CD4-positive, alpha-beta T cell (primary cell): ENCODE measurements at regions not wholly inside any gene's neighbourhood (a gene's known extent, or its start where the extent isn't known, plus 50 kb on each side); places are given as distances from the start of the nearest gene placed in this dataset.

Experiments used
- ATAC-seq: fragments of 200-7000 bp; cut with Tn5 transposase; one replicate; pipeline ENCODE4 v1.10.0; 2022; ENCODE audit warnings: mild to moderate bottlenecking; ENCODE audit not compliant: poor library complexity
- CTCF ChIA-PET: fragments of 350-600 bp; sonication (Branson Sonifier 250); formaldehyde crosslinking; loops from one replicate; lab custom pipeline; 2021; ENCODE audit warnings: antibody characterized with exemption, inconsistent platforms; lab: Charles Lee
- POLR2A ChIA-PET: fragments of 350-600 bp; sonication (Branson Sonifier 250); formaldehyde crosslinking; loops from one replicate; lab custom pipeline; 2021; ENCODE audit warnings: antibody characterized with exemption, inconsistent platforms; lab: Charles Lee
- DNase-seq, 14 experiments: peaks; one replicate each; pipeline ENCODE4 v3.0.0-alpha.2; 2013 to 2020; ENCODE audit warnings: mixed read lengths in 2 of 14
- H3K27ac ChIP-seq, 2 donors: one replicate each; pipeline versions ENCODE4 v1.5.1 to v1.7.0; 2013; ENCODE audit warnings: low read length in 2 of 2, low read depth in 1 of 2, mild to moderate bottlenecking in 1 of 2
- H3K27me3 ChIP-seq, 2 experiments: 1 replicate in 1 of 2; 2 replicates in 1 of 2; pipeline versions ENCODE4 v1.6.1 to v1.7.0; 2013; ENCODE audit warnings: low read length in 2 of 2, control low read depth in 1 of 2, mild to moderate bottlenecking in 1 of 2, moderate library complexity in 1 of 2; ENCODE audit not compliant: insufficient read depth in 2 of 2, control insufficient read depth in 1 of 2
- H3K36me3 ChIP-seq: one replicate; pipeline ENCODE4 v1.6.1; 2013; ENCODE audit warnings: low read length, control low read depth; ENCODE audit not compliant: insufficient read depth
- H3K4me1 ChIP-seq: one replicate; pipeline ENCODE4 v1.6.1; 2013; ENCODE audit warnings: low read length, control low read depth; ENCODE audit not compliant: insufficient read depth
- H3K4me3 ChIP-seq: one replicate; pipeline ENCODE4 v1.5.1; 2013; ENCODE audit warnings: mild to moderate bottlenecking, low read length, moderate library complexity
- H3K9me3 ChIP-seq, 2 experiments: 1 replicate in 1 of 2; 2 replicates in 1 of 2; pipeline versions ENCODE4 v1.6.1 to v1.7.0; 2013; ENCODE audit warnings: low read length in 2 of 2, mild to moderate bottlenecking in 2 of 2, control low read depth in 1 of 2, moderate library complexity in 1 of 2; ENCODE audit not compliant: control insufficient read depth in 1 of 2, insufficient read depth in 1 of 2
- H3K27ac Mint-ChIP-seq: one replicate; pipeline ENCODE4 v1.8.0; 2020; ENCODE audit warnings: mixed read lengths
- H3K27me3 Mint-ChIP-seq: one replicate; pipeline ENCODE4 v1.8.0; 2021; ENCODE audit warnings: mixed read lengths
- H3K36me3 Mint-ChIP-seq: one replicate; pipeline ENCODE4 v1.8.0; 2021; ENCODE audit warnings: low read depth, mixed read lengths
- H3K4me1 Mint-ChIP-seq: one replicate; pipeline ENCODE4 v1.8.0; 2021; ENCODE audit warnings: low read depth, mixed read lengths
- H3K4me3 Mint-ChIP-seq: one replicate; pipeline ENCODE4 v1.8.0; 2020; ENCODE audit warnings: mild to moderate bottlenecking, mixed read lengths
- H3K9me3 Mint-ChIP-seq: one replicate; pipeline ENCODE4 v1.8.0; 2020; ENCODE audit warnings: mixed read lengths
- intact Hi-C, 2 experiments: fragments of 100-400 bp; cut with DNase I in 1 of 2; cut with micrococcal nuclease in 1 of 2; formaldehyde crosslinking; loops; one replicate each; pipeline versions ENCODE4 v1.15.1 to v1.9.0; 2023 to 2025; cut with DNase I, micrococcal nuclease
- TF ChIP-seq, protein P1 (sequence below): fragments of 200-600 bp; IDR thresholded peaks from one replicate; pipeline ENCODE4 v1.8.0; 2022; ENCODE audit warnings: antibody characterized with exemption, mild to moderate bottlenecking

- Mint-ChIP-seq H3K4me1 (no peaks in the 10 kb centered on the region), H3K4me3 (no peak overlapping the region), H3K27ac (no peak overlapping the region), H3K36me3 (no peaks in the 10 kb centered on the region), H3K9me3 (peaks cover 6% of the 10 kb centered on the region), H3K27me3 (no peaks in the 10 kb centered on the region)
- POLR2A ChIA-PET = no interaction called here
- Histone ChIP-seq H3K27me3 (no peaks in the 10 kb centered on the region), H3K27ac (no peak overlapping the region), H3K9me3 (no peaks in the 10 kb centered on the region), H3K4me3 (no peak overlapping the region), H3K36me3 (no peaks in the 10 kb centered on the region), H3K4me1 (no peaks in the 10 kb centered on the region)
- TF ChIP-seq, protein P1, sequence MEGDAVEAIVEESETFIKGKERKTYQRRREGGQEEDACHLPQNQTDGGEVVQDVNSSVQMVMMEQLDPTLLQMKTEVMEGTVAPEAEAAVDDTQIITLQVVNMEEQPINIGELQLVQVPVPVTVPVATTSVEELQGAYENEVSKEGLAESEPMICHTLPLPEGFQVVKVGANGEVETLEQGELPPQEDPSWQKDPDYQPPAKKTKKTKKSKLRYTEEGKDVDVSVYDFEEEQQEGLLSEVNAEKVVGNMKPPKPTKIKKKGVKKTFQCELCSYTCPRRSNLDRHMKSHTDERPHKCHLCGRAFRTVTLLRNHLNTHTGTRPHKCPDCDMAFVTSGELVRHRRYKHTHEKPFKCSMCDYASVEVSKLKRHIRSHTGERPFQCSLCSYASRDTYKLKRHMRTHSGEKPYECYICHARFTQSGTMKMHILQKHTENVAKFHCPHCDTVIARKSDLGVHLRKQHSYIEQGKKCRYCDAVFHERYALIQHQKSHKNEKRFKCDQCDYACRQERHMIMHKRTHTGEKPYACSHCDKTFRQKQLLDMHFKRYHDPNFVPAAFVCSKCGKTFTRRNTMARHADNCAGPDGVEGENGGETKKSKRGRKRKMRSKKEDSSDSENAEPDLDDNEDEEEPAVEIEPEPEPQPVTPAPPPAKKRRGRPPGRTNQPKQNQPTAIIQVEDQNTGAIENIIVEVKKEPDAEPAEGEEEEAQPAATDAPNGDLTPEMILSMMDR = no peak
- CTCF ChIA-PET = no interaction called here
- intact Hi-C loops = no loop called here
- DNase-seq (no peak), ATAC-seq (no peak)
Observed at GRCh38 chr5:128667751-128668150, 129.7 kb upstream of the FBN2 start.

GRCh38 chr5:128668921-128669320, 130.9 kb upstream of the FBN2 start:
- H3K9me3 Mint-ChIP-seq = peaks cover 6% of the 10 kb centered on the region
- no peak for DNase-seq
- no peak overlapping the region for H3K4me3 Mint-ChIP-seq
- H3K27me3 Mint-ChIP-seq = no peaks in the 10 kb centered on the region
- H3K4me3 ChIP-seq = no peak overlapping the region
- H3K27me3 ChIP-seq = no peaks in the 10 kb centered on the region
- no peaks in the 10 kb centered on the region for H3K36me3 Mint-ChIP-seq
- no peak for ATAC-seq
- H3K36me3 ChIP-seq = no peaks in the 10 kb centered on the region
- H3K27ac Mint-ChIP-seq = no peak overlapping the region
- intact Hi-C loops = no loop called here
- H3K4me1 ChIP-seq = no peaks in the 10 kb centered on the region
- POLR2A ChIA-PET = no interaction called here
- TF ChIP-seq, protein P1 = no peak
- no peaks in the 10 kb centered on the region for H3K4me1 Mint-ChIP-seq
- H3K27ac ChIP-seq = no peak overlapping the region
- no peaks in the 10 kb centered on the region for H3K9me3 ChIP-seq
- CTCF ChIA-PET = no interaction called here

- Mint-ChIP-seq H3K27ac (no peak overlapping the region), H3K9me3 (peaks cover 6% of the 10 kb centered on the region), H3K4me3 (no peak overlapping the region), H3K27me3 (no peaks in the 10 kb centered on the region), H3K4me1 (no peaks in the 10 kb centered on the region), H3K36me3 (no peaks in the 10 kb centered on the region)
- H3K27ac ChIP-seq = no peak overlapping the region
- no peak overlapping the region for H3K4me3 ChIP-seq
- no peaks in the 10 kb centered on the region for H3K27me3 ChIP-seq
- TF ChIP-seq, protein P1 = no peak
- DNase-seq (no peak), ATAC-seq (no peak)
- no peaks in the 10 kb centered on the region for H3K9me3 ChIP-seq
- POLR2A ChIA-PET = no interaction called here
- CTCF ChIA-PET = no interaction called here
- no peaks in the 10 kb centered on the region for H3K36me3 ChIP-seq
- H3K4me1 ChIP-seq = no peaks in the 10 kb centered on the region
- intact Hi-C loops = no loop called here
Observed at GRCh38 chr5:128669803-128670202, 131.8 kb upstream of the FBN2 start.
